Uterus (tissue), 3 donors: ENCODE measurements at regions not wholly inside any gene's neighbourhood (a gene's known extent, or its start where the extent isn't known, plus 50 kb on each side); places are given as distances from the start of the nearest gene placed in this dataset.

ENCODE experiments used
- DNase-seq, 2 donors: peaks; one replicate each; pipeline ENCODE4 v3.0.0-alpha.2; 2019 to 2020
- H3K27ac ChIP-seq, 2 donors: fragments of 200-600 bp; sonication (generic); 1 replicate in 1 of 2; 2 replicates in 1 of 2; pipeline ENCODE4 v1.5.1; 2016 to 2018
- H3K27me3 ChIP-seq, 2 donors: fragments of 200-600 bp; sonication (generic); one replicate each; pipeline ENCODE4 v1.5.1; 2018 to 2019; ENCODE audit warnings: control low read depth in 1 of 2
- H3K36me3 ChIP-seq, 2 donors: fragments of 200-600 bp; sonication (generic); one replicate each; pipeline ENCODE4 v1.5.1; 2019; ENCODE audit warnings: control low read depth in 1 of 2
- H3K4me1 ChIP-seq, 2 donors: fragments of 200-600 bp; sonication (generic); one replicate each; pipeline ENCODE4 v1.5.1; 2018 to 2019; ENCODE audit warnings: control low read depth in 1 of 2
- H3K4me3 ChIP-seq, 2 donors: fragments of 200-600 bp; sonication (generic); 1 replicate in 1 of 2; 2 replicates in 1 of 2; pipeline ENCODE4 v1.5.1; 2018 to 2019; ENCODE audit warnings: mild to moderate bottlenecking in 1 of 2
- H3K9me3 ChIP-seq, 2 donors: fragments of 200-600 bp; sonication (generic); one replicate each; pipeline ENCODE4 v1.5.1; 2019; ENCODE audit warnings: control low read depth in 1 of 2
- POLR2A ChIP-seq, 2 donors: fragments of 450-650 bp; IDR thresholded peaks; one replicate each; pipeline ENCODE4 v1.6.1; 2016; ENCODE audit warnings: antibody characterized with exemption in 2 of 2, mild to moderate bottlenecking in 1 of 2, moderate library complexity in 1 of 2
- intact Hi-C: fragments of 100-400 bp; cut with DNase I; formaldehyde crosslinking; loops from one replicate; pipeline ENCODE4 v1.15.1; 2023; ENCODE audit warnings: low total_unique reads
- TF ChIP-seq, protein P1 (sequence below), 4 experiments: fragments of 200-600 bp in 2 of 4; fragments of 450-650 bp in 2 of 4; sonication (generic) in 2 of 4; IDR thresholded peaks; one replicate each; pipeline ENCODE4 v1.5.1; 2016 to 2019; ENCODE audit warnings: antibody characterized with exemption in 4 of 4, mild to moderate bottlenecking in 2 of 4, moderate library complexity in 1 of 4
- donor health status: DM: yes; HTN: yes; CAD: no.

DNA sequence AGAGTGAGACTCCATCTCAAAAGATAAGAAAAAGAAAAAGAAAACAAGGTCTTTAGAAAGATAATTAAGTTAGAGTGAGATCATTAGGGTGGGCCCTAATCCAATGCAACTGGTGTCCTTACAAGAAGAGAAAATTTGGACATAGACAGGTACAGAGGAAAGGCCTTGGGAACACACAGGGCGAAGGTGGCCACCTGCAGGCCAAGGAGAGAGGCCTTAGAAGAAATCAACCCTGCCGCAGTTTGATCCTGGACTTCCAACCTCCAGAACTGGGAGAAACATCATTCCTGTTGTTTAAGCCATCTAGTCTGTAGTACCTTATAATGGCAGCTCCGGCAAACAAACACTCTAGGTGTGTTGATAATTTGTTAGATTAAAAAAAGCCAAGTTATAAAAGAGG is 491.9 kb downstream of the MED13L start:
- no peak for DNase-seq
- Histone ChIP-seq H3K4me1 (no peaks in the 10 kb centered on the region), H3K4me3 (no peak overlapping the region), H3K9me3 (no peaks in the 10 kb centered on the region), H3K27ac (no peak overlapping the region), H3K27me3 (no peaks in the 10 kb centered on the region), H3K36me3 (no peaks in the 10 kb centered on the region)
- intact Hi-C loops, result no loop called here
- TF ChIP-seq POLR2A (IDR thresholded peaks at IDR 0.05), result no peak
- TF ChIP-seq, protein P1, sequence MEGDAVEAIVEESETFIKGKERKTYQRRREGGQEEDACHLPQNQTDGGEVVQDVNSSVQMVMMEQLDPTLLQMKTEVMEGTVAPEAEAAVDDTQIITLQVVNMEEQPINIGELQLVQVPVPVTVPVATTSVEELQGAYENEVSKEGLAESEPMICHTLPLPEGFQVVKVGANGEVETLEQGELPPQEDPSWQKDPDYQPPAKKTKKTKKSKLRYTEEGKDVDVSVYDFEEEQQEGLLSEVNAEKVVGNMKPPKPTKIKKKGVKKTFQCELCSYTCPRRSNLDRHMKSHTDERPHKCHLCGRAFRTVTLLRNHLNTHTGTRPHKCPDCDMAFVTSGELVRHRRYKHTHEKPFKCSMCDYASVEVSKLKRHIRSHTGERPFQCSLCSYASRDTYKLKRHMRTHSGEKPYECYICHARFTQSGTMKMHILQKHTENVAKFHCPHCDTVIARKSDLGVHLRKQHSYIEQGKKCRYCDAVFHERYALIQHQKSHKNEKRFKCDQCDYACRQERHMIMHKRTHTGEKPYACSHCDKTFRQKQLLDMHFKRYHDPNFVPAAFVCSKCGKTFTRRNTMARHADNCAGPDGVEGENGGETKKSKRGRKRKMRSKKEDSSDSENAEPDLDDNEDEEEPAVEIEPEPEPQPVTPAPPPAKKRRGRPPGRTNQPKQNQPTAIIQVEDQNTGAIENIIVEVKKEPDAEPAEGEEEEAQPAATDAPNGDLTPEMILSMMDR (IDR thresholded peaks at IDR 0.05), result no peak

DNA sequence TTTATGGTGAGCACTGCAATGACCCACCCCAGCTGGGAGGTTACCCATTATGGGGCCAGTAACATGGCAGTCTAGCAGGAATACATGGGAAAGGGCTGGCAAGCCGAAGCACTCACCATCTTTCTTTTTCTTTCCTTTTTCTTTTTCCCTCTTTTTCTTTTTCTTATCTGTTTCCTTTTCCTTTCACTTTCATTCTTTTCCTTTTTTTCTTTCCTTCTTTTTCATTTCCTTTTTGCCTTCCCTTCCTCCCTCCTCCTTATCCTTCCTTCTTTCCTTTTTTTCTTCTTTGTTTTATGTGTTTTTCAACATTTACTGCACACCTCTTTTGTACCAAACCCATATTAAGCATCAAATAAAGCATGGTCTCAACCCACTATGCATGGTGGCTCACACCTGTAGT is 501.1 kb downstream of the MED13L start:
- no peak for DNase-seq
- no peak overlapping the region for H3K4me3 ChIP-seq
- TF ChIP-seq, protein P1 (IDR thresholded peaks at IDR 0.05), result no peak
- TF ChIP-seq POLR2A (IDR thresholded peaks at IDR 0.05), result no peak
- no peak overlapping the region for H3K27ac ChIP-seq
- H3K36me3 ChIP-seq, result no peaks in the 10 kb centered on the region
- intact Hi-C loops, result no loop called here
- H3K27me3 ChIP-seq, result no peaks in the 10 kb centered on the region
- H3K4me1 ChIP-seq, result no peaks in the 10 kb centered on the region
- H3K9me3 ChIP-seq, result no peaks in the 10 kb centered on the region

DNA sequence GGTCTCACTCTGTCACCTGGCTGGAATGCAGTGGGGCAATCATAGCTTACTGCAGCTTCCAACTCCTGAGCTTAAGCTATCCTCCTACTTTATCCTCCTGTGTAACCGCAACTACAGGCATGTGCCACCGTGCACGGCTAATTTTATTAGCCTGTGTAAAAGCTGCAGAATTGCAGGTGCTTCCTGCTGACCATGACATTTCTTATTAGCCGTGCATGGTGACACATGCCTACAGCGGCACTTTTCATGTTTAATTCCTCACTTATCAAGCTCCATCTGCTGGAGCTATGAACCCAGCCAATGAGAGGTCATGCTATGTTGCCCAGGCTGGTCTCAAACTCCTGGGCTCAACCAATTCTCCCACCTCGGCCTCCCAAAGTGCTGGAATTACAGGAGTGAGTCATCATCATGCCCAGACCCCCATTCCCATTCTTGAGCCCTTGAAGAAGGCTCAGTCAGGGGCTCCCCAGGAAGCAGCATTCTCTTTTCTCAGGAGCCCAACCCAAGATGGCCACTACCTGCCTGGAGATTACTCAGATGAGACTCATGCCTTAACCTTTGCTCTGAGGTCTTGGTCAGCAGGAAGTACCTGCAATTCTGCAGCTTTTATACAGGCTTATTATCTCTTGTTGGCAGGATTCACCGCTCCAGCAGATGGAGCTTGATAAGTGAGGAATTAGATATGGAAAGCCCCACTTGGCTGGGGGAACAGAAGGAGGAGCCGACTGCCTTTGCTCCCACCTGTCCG is 503.2 kb downstream of the MED13L start:
- intact Hi-C loops, result no loop called here
- no peaks in the 10 kb centered on the region for H3K36me3 ChIP-seq
- H3K4me3 ChIP-seq, result no peak overlapping the region
- H3K4me1 ChIP-seq, result no peaks in the 10 kb centered on the region
- H3K9me3 ChIP-seq, result no peaks in the 10 kb centered on the region
- TF ChIP-seq POLR2A (IDR thresholded peaks at IDR 0.05), result no peak
- TF ChIP-seq, protein P1 (IDR thresholded peaks at IDR 0.05), result no peak
- no peaks in the 10 kb centered on the region for H3K27me3 ChIP-seq
- DNase-seq, result no peak
- H3K27ac ChIP-seq, result no peak overlapping the region

DNA sequence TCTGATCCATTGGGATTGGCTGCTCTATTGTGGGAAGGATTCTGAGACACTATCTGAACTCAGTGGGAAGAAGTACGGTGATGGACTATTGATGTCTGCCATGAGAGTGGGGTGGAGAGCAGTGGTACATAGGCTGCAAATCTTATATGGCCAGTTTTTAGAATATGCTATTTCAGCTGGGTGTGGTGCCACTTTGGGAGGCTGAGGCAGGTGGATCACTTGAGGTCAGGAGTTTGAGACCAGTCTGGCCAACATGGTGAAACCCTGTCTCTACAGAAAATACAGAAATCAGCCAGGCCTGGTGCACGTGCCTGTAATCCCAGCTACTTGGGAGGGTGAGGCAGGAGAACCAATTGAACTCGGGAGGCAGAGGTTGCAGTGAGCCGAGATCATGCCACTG is 505.9 kb downstream of the MED13L start:
- H3K9me3 ChIP-seq, result no peaks in the 10 kb centered on the region
- intact Hi-C loops, result no loop called here
- no peaks in the 10 kb centered on the region for H3K4me1 ChIP-seq
- no peak overlapping the region for H3K27ac ChIP-seq
- no peaks in the 10 kb centered on the region for H3K36me3 ChIP-seq
- DNase-seq, result no peak
- no peak overlapping the region for H3K4me3 ChIP-seq
- no peaks in the 10 kb centered on the region for H3K27me3 ChIP-seq
- TF ChIP-seq, protein P1 (IDR thresholded peaks at IDR 0.05), result no peak
- TF ChIP-seq POLR2A (IDR thresholded peaks at IDR 0.05), result no peak

DNA sequence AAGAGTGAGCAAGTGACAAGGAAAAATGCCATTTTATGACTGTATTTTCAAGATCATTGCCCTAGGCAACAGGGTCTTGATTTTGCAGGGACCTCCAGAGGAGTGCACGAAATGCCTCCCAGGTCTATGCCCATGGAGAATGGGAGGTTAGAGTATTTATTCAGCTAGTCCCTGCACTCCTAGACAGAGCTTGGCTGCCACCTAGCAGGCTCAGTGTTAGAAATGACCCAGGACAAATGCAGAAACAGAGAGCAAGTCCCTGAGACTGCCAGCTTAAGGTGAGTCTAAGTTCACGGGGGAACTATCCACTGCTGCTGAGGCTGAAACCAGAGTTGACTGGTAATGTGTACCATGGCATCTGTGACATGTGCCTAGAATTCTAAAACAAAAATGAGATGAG is 506.4 kb downstream of the MED13L start:
- Histone ChIP-seq H3K4me1 (no peaks in the 10 kb centered on the region), H3K36me3 (no peaks in the 10 kb centered on the region), H3K27me3 (no peaks in the 10 kb centered on the region), H3K27ac (no peak overlapping the region), H3K9me3 (no peaks in the 10 kb centered on the region), H3K4me3 (no peak overlapping the region)
- no peak for DNase-seq
- intact Hi-C loops, result no loop called here
- TF ChIP-seq POLR2A (IDR thresholded peaks at IDR 0.05), result no peak
- TF ChIP-seq, protein P1 (IDR thresholded peaks at IDR 0.05), result no peak
